CD8-positive, alpha-beta memory T cell (primary cell): ENCODE measurements at regions not wholly inside any gene's neighbourhood (a gene's known extent, or its start where the extent isn't known, plus 50 kb on each side); places are given as distances from the start of the nearest gene placed in this dataset.
"Not testable (repeated sequence)": the region's sequence is repeated elsewhere in the genome, so short reads cannot be mapped to it uniquely, and the experiment has no call there.

Source experiments
- CTCF ChIA-PET: fragments of 350-600 bp; sonication (Branson Sonifier 250); formaldehyde crosslinking; loops from one replicate; lab custom pipeline; 2021; ENCODE audit warnings: antibody characterized with exemption; lab: Charles Lee
- POLR2A ChIA-PET: fragments of 350-600 bp; sonication (Branson Sonifier 250); formaldehyde crosslinking; loops from one replicate; lab custom pipeline; 2021; ENCODE audit warnings: antibody characterized with exemption; lab: Charles Lee
- DNase-seq, 5 donors: peaks; one replicate each; pipeline versions ENCODE4 v3.0.0 to v3.0.0-alpha.2; 2020 to 2022; ENCODE audit warnings: mixed read lengths in 1 of 5
- H3K27ac ChIP-seq: one replicate; pipeline ENCODE4 v1.7.0; 2013; ENCODE audit warnings: low read depth, mild to moderate bottlenecking, low read length, moderate library complexity
- H3K27me3 ChIP-seq: 2 replicates; pipeline ENCODE4 v1.7.0; 2013; ENCODE audit warnings: low read length, mild to moderate bottlenecking; ENCODE audit not compliant: insufficient read depth, poor library complexity, severe bottlenecking
- H3K36me3 ChIP-seq: 2 replicates; pipeline ENCODE4 v1.7.0; 2013; ENCODE audit warnings: mild to moderate bottlenecking, low read length, moderate library complexity; ENCODE audit not compliant: insufficient read depth
- H3K4me1 ChIP-seq: 2 replicates; pipeline ENCODE4 v1.7.0; 2013; ENCODE audit warnings: mild to moderate bottlenecking, low read length, moderate library complexity; ENCODE audit not compliant: insufficient read depth
- H3K4me3 ChIP-seq: 2 replicates; pipeline ENCODE4 v1.7.0; 2013; ENCODE audit warnings: mild to moderate bottlenecking, low read length
- H3K9me3 ChIP-seq: 2 replicates; pipeline ENCODE4 v1.7.0; 2013; ENCODE audit warnings: mild to moderate bottlenecking, low read length
- H3K27ac Mint-ChIP-seq, 8 donors: one replicate each; pipeline ENCODE4 v1.8.0; 2020 to 2021; ENCODE audit warnings: mixed read lengths in 8 of 8, mild to moderate bottlenecking in 6 of 8, inconsistent platforms in 3 of 8, moderate library complexity in 3 of 8
- H3K27me3 Mint-ChIP-seq, 2 donors: one replicate each; pipeline ENCODE4 v1.8.0; 2020 to 2021; ENCODE audit warnings: mixed read lengths in 2 of 2, mild to moderate bottlenecking in 1 of 2, moderate library complexity in 1 of 2
- H3K36me3 Mint-ChIP-seq, 3 donors: one replicate each; pipeline ENCODE4 v1.8.0; 2020 to 2021; ENCODE audit warnings: mixed read lengths in 3 of 3, inconsistent platforms in 1 of 3, mild to moderate bottlenecking in 1 of 3
- H3K4me1 Mint-ChIP-seq, 3 donors: one replicate each; pipeline ENCODE4 v1.8.0; 2020 to 2021; ENCODE audit warnings: mixed read lengths in 3 of 3, inconsistent platforms in 1 of 3, mild to moderate bottlenecking in 1 of 3
- H3K4me3 Mint-ChIP-seq, 7 donors: one replicate each; pipeline ENCODE4 v1.8.0; 2020 to 2021; ENCODE audit warnings: mixed read lengths in 7 of 7, mild to moderate bottlenecking in 6 of 7, moderate library complexity in 4 of 7, inconsistent platforms in 2 of 7
- H3K9me3 Mint-ChIP-seq, 5 donors: one replicate each; pipeline ENCODE4 v1.8.0; 2020 to 2022; ENCODE audit warnings: mixed read lengths in 5 of 5, mild to moderate bottlenecking in 3 of 5, moderate library complexity in 2 of 5, inconsistent platforms in 1 of 5

DNA sequence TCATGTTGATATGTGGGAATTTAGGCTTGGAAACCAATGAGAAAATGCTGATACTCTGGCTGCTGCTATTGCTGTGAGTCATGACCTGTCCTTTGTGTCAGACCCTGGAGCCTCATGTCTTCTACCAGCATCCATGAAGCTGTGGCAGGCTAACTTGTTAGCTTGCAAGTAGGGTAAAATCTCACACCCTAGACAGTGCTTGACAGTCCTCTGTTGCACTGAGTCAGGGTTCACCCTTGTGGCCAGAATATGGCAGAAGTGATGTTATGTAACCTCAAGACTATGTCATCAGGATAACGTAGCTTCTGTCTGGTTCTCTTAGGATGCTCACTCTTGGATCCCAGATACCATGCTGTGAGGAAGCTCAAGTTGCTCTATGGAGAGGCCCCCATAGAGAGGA lies 110.8 kb downstream of the LHX2 start:
- Histone ChIP-seq H3K36me3 (no peaks in the 10 kb centered on the region), H3K4me3 (no peak overlapping the region), H3K27me3 (no peaks in the 10 kb centered on the region), H3K27ac (no peak overlapping the region), H3K9me3 (no peaks in the 10 kb centered on the region), H3K4me1 (peaks cover 4% of the 10 kb centered on the region)
- Mint-ChIP-seq H3K36me3 (no peaks in the 10 kb centered on the region), H3K4me3 (no peak overlapping the region), H3K27me3 (peaks cover 6 to 19% of the 10 kb centered on the region in 2 donors), H3K9me3 (peaks cover 0 to 6% (median 0%) of the 10 kb centered on the region in 5 donors), H3K4me1 (peaks cover 3 to 8% (median 5%) of the 10 kb centered on the region in 3 donors), H3K27ac (peak overlapping the region in 1 of 8 donors; percentile 89)
- ChIA-PET CTCF (interaction anchor here (0.6 kb wide), 1 partner anchor 10 kb away, joined by 3 read pairs; no protein-coding TSS in a partner anchor), POLR2A (no interaction called here)
- no peak for DNase-seq

DNA sequence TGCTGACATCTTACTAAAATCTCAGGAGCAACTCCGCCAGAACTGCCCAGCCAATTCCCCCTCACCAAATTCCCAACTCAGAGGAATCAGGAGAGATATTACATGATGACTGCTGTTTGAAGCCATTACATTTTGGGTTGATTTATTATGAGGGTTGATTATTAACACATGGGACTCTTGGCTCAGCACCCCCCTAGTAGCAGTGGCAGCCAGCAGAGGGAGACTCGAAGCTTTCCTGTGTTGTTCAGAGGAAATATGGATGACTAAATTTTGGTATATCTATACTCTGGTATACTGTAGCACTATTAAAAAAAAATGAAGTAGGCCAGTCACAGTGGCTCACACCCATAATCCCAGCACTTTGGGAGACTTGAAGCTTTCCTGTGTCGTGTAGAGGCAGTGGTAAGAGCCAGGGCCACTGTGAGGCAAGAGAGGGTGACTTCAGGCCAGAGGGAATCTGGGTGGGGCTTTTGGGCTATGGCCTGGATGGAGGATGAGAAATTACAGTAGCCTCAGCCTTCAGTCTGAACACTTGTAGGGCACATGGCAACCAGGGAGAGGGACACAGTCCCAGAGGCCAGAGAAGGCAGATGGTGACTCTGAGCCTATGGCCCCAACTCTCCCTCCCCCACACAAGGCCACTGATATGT lies 111.4 kb downstream of the LHX2 start:
- Mint-ChIP-seq H3K27ac (no peak overlapping the region), H3K27me3 (peaks cover 6 to 14% of the 10 kb centered on the region in 2 donors), H3K4me3 (no peak overlapping the region), H3K4me1 (peaks cover 3 to 8% (median 5%) of the 10 kb centered on the region in 3 donors), H3K9me3 (peaks cover 0 to 6% (median 0%) of the 10 kb centered on the region in 5 donors), H3K36me3 (no peaks in the 10 kb centered on the region)
- Histone ChIP-seq H3K9me3 (no peaks in the 10 kb centered on the region), H3K27ac (no peak overlapping the region), H3K4me3 (no peak overlapping the region), H3K27me3 (no peaks in the 10 kb centered on the region), H3K36me3 (no peaks in the 10 kb centered on the region), H3K4me1 (peaks cover 4% of the 10 kb centered on the region)
- ChIA-PET POLR2A (no interaction called here), CTCF (interaction anchor here (0.6 kb wide), 1 partner anchor 10 kb away, joined by 3 read pairs; no protein-coding TSS in a partner anchor)
- DNase-seq: no peak

DNA sequence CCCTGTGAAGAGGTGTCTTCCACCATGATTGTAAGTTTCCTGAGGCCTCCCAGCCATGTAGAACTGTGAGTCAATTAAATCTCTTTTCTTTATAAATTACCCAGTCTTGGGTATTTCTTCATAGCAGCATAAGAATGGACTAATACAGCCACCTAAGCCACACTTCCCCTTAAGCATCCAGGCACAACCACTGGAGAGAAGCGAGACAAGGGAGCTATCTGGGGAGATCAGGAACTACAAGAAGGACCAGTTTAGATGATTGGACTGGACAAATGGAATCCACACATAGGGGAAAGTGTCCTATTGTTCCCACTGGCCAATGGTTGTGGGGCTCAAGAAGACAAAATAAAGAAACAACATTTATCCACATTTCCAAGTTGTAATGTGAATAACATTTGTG lies 112.1 kb downstream of the LHX2 start:
- DNase-seq, H3K27me3 ChIP-seq, POLR2A ChIA-PET, H3K4me3 ChIP-seq, H3K9me3 Mint-ChIP-seq, H3K36me3 ChIP-seq, H3K9me3 ChIP-seq, H3K4me1 Mint-ChIP-seq, H3K4me3 Mint-ChIP-seq, H3K27ac Mint-ChIP-seq, CTCF ChIA-PET, H3K4me1 ChIP-seq, H3K36me3 Mint-ChIP-seq, H3K27ac ChIP-seq: not testable (repeated sequence)
- peaks cover 6 to 13% of the 10 kb centered on the region in 2 donors for H3K27me3 Mint-ChIP-seq

GRCh38 chr9:124124729-124125650 lies 113.4 kb downstream of the LHX2 start:
- Mint-ChIP-seq H3K36me3 (no peaks in the 10 kb centered on the region), H3K4me1 (peaks cover 3 to 8% (median 5%) of the 10 kb centered on the region in 3 donors), H3K27ac (peak overlapping the region in 1 of 8 donors; percentile 4), H3K9me3 (peaks cover 0 to 6% (median 0%) of the 10 kb centered on the region in 5 donors), H3K4me3 (no peak overlapping the region), H3K27me3 (peaks cover 4 to 6% of the 10 kb centered on the region in 2 donors)
- H3K4me1 ChIP-seq: peaks cover 4% of the 10 kb centered on the region
- H3K9me3 ChIP-seq: no peaks in the 10 kb centered on the region
- H3K4me3 ChIP-seq: no peak overlapping the region
- POLR2A ChIA-PET: no interaction called here
- CTCF ChIA-PET: interaction anchor here (1.6 to 2.7 kb wide), 2 partner anchors 8 to 106 kb away, joined by 3 to 13 read pairs; no protein-coding TSS in a partner anchor
- no peaks in the 10 kb centered on the region for H3K36me3 ChIP-seq
- no peaks in the 10 kb centered on the region for H3K27me3 ChIP-seq
- no peak for DNase-seq
- no peak overlapping the region for H3K27ac ChIP-seq

- DNase-seq: no peak
Observed at GRCh38 chr9:124125651-124125977, 114.0 kb downstream of the LHX2 start.

GRCh38 chr9:124126648-124127646 lies 115.4 kb downstream of the LHX2 start:
- no peaks in the 10 kb centered on the region for H3K9me3 ChIP-seq
- POLR2A ChIA-PET: no interaction called here
- H3K4me3 Mint-ChIP-seq: no peak overlapping the region
- CTCF ChIA-PET: interaction anchor here (0.7 to 2.7 kb wide), 29 partner anchors 9 to 410 kb away, joined by 3 to 13 read pairs (median 3); no protein-coding TSS in a partner anchor
- H3K36me3 Mint-ChIP-seq: no peaks in the 10 kb centered on the region
- peaks cover 3 to 8% (median 5%) of the 10 kb centered on the region in 3 donors for H3K4me1 Mint-ChIP-seq
- peaks cover 0 to 3% (median 0%) of the 10 kb centered on the region in 5 donors for H3K9me3 Mint-ChIP-seq
- peak; percentile 35 to 81 (median 66) for DNase-seq
- H3K27me3 ChIP-seq: no peaks in the 10 kb centered on the region
- H3K36me3 ChIP-seq: no peaks in the 10 kb centered on the region
- H3K4me3 ChIP-seq: no peak overlapping the region
- peaks cover 4 to 10% of the 10 kb centered on the region in 2 donors for H3K27me3 Mint-ChIP-seq
- no peak overlapping the region for H3K27ac Mint-ChIP-seq
- H3K27ac ChIP-seq: no peak overlapping the region
- peaks cover 4% of the 10 kb centered on the region for H3K4me1 ChIP-seq

More at GRCh38 chr9:124125651-124125977, 114.0 kb downstream of the LHX2 start:
- H3K9me3 ChIP-seq: no peaks in the 10 kb centered on the region
- no peak overlapping the region for H3K4me3 ChIP-seq
- Mint-ChIP-seq H3K4me3 (no peak overlapping the region), H3K36me3 (no peaks in the 10 kb centered on the region), H3K9me3 (peaks cover 0 to 6% (median 0%) of the 10 kb centered on the region in 5 donors), H3K27ac (no peak overlapping the region), H3K4me1 (peaks cover 3 to 8% (median 5%) of the 10 kb centered on the region in 3 donors), H3K27me3 (peaks cover 4 to 6% of the 10 kb centered on the region in 2 donors)
- no peak overlapping the region for H3K27ac ChIP-seq
- CTCF ChIA-PET: interaction anchor here (1.6 to 2.7 kb wide), 2 partner anchors 9 to 107 kb away, joined by 3 to 13 read pairs; no protein-coding TSS in a partner anchor
- POLR2A ChIA-PET: no interaction called here
- no peaks in the 10 kb centered on the region for H3K27me3 ChIP-seq
- H3K36me3 ChIP-seq: no peaks in the 10 kb centered on the region
- peaks cover 4% of the 10 kb centered on the region for H3K4me1 ChIP-seq

GRCh38 chr9:124128568-124129166 lies 117.1 kb downstream of the LHX2 start:
- Histone ChIP-seq H3K36me3 (no peaks in the 10 kb centered on the region), H3K27ac (no peak overlapping the region), H3K27me3 (no peaks in the 10 kb centered on the region), H3K9me3 (no peaks in the 10 kb centered on the region), H3K4me1 (peaks cover 4% of the 10 kb centered on the region), H3K4me3 (no peak overlapping the region)
- no peak overlapping the region for H3K27ac Mint-ChIP-seq
- H3K4me1 Mint-ChIP-seq: peaks cover 4 to 8% (median 5%) of the 10 kb centered on the region in 3 donors
- ChIA-PET POLR2A (no interaction called here), CTCF (no interaction called here)
- no peak overlapping the region for H3K4me3 Mint-ChIP-seq
- no peaks in the 10 kb centered on the region for H3K9me3 Mint-ChIP-seq
- no peak for DNase-seq
- H3K27me3 Mint-ChIP-seq: peaks cover 4 to 8% of the 10 kb centered on the region in 2 donors
- H3K36me3 Mint-ChIP-seq: no peaks in the 10 kb centered on the region
